ENCODE measurements at regions not wholly inside any gene's neighbourhood (a gene's known extent, or its start where the extent isn't known, plus 50 kb on each side); places are given as distances from the start of the nearest gene placed in this dataset.

- no peak overlapping the region for H3K4me3 ChIP-seq
- no peaks in the 10 kb centered on the region for H3K27me3 ChIP-seq
- no peaks in the 10 kb centered on the region for H3K4me1 ChIP-seq
- H3K36me3 ChIP-seq = no peaks in the 10 kb centered on the region
- H3K9me3 ChIP-seq = no peaks in the 10 kb centered on the region
- DNase-seq = peak in 1 of 3 donors; percentile 16
- no peak for TF ChIP-seq CTCF (IDR thresholded peaks at IDR 0.05)
- TF ChIP-seq POLR2A (IDR thresholded peaks at IDR 0.05) = no peak
- no peak overlapping the region for H3K27ac ChIP-seq
These were observed 177.5 kb downstream of the MN1 start for GRCh38 chr22:27624042-27624441.

- DNase-seq = no peak
- H3K27me3 ChIP-seq = no peaks in the 10 kb centered on the region
- H3K27ac ChIP-seq = no peak overlapping the region
- H3K4me3 ChIP-seq = no peak overlapping the region
- H3K9me3 ChIP-seq = no peaks in the 10 kb centered on the region
- no peaks in the 10 kb centered on the region for H3K36me3 ChIP-seq
- no peaks in the 10 kb centered on the region for H3K4me1 ChIP-seq
- no peak for TF ChIP-seq POLR2A (IDR thresholded peaks at IDR 0.05)
- TF ChIP-seq CTCF (IDR thresholded peaks at IDR 0.05) = no peak
These were observed 176.9 kb downstream of the MN1 start for GRCh38 chr22:27624705-27625104.

- DNase-seq = no peak
- Histone ChIP-seq H3K4me3 (no peak overlapping the region), H3K27ac (no peak overlapping the region), H3K4me1 (no peaks in the 10 kb centered on the region), H3K36me3 (no peaks in the 10 kb centered on the region), H3K27me3 (no peaks in the 10 kb centered on the region), H3K9me3 (no peaks in the 10 kb centered on the region)
- TF ChIP-seq CTCF (IDR thresholded peaks at IDR 0.05) (no peak), POLR2A (IDR thresholded peaks at IDR 0.05) (no peak)
These were observed 175.5 kb downstream of the MN1 start for GRCh38 chr22:27625769-27626674.

- no peak for TF ChIP-seq POLR2A (IDR thresholded peaks at IDR 0.05)
- no peak for TF ChIP-seq CTCF (IDR thresholded peaks at IDR 0.05)
- H3K4me1 ChIP-seq = no peaks in the 10 kb centered on the region
These were observed 174.7 kb downstream of the MN1 start for GRCh38 chr22:27626675-27627443.

GRCh38 chr22:27627444-27627833 lies 174.1 kb downstream of the MN1 start:
- no peaks in the 10 kb centered on the region for H3K27me3 ChIP-seq
- no peak overlapping the region for H3K4me3 ChIP-seq
- H3K4me1 ChIP-seq = no peaks in the 10 kb centered on the region
- no peak for DNase-seq
- no peaks in the 10 kb centered on the region for H3K9me3 ChIP-seq
- TF ChIP-seq POLR2A (IDR thresholded peaks at IDR 0.05) (no peak), CTCF (IDR thresholded peaks at IDR 0.05) (no peak)
- H3K27ac ChIP-seq = no peak overlapping the region
- no peaks in the 10 kb centered on the region for H3K36me3 ChIP-seq

More at GRCh38 chr22:27626675-27627443, 174.7 kb downstream of the MN1 start:
- no peaks in the 10 kb centered on the region for H3K27me3 ChIP-seq
- no peaks in the 10 kb centered on the region for H3K9me3 ChIP-seq
- DNase-seq = no peak
- no peak overlapping the region for H3K27ac ChIP-seq
- no peaks in the 10 kb centered on the region for H3K36me3 ChIP-seq
- H3K4me3 ChIP-seq = no peak overlapping the region

Data from Peyer's patch (tissue), 4 donors.